Neural progenitor cell (in vitro differentiated cells): ENCODE measurements at regions not wholly inside any gene's neighbourhood (a gene's known extent, or its start where the extent isn't known, plus 50 kb on each side); places are given as distances from the start of the nearest gene placed in this dataset.

ENCODE experiments used
- CTCF ChIP-seq: fragments of 200-600 bp; sonication (generic); IDR thresholded peaks from 2 replicates; pipeline ENCODE4 v1.5.1; 2017; ENCODE audit warnings: antibody characterized with exemption, mild to moderate bottlenecking
- EZH2 ChIP-seq: fragments of 200-600 bp; sonication (generic); IDR thresholded peaks from 2 replicates; pipeline ENCODE4 v1.6.1; 2017; ENCODE audit warnings: antibody characterized with exemption, mild to moderate bottlenecking, moderate library complexity
- EZH2phosphoT487 ChIP-seq: fragments of 200-600 bp; sonication (generic); IDR thresholded peaks from 2 replicates; pipeline ENCODE4 v1.6.1; 2017; ENCODE audit warnings: antibody characterized with exemption

- TF ChIP-seq EZH2 = no peak
- TF ChIP-seq CTCF = no peak
- TF ChIP-seq EZH2phosphoT487 = no peak
Measured at GRCh38 chr5:96520345-96520744, 87.3 kb upstream of the PCSK1 start.
